Astrocyte (in vitro differentiated cells and primary cell): ENCODE measurements at regions not wholly inside any gene's neighbourhood (a gene's known extent, or its start where the extent isn't known, plus 50 kb on each side); places are given as distances from the start of the nearest gene placed in this dataset.

ENCODE experiments used
- DNase-seq: peaks from one replicate; pipeline ENCODE4 v3.0.0-alpha.2; 2010; ENCODE audit warnings: low read depth
- FAIRE-seq: peaks from 2 replicates; lab custom pipeline; 2011; peaks lifted over from hg19 to GRCh38; lab: Jason Lieb, UNC
- H2AFZ ChIP-seq: 2 replicates; pipeline ENCODE4 v1.6.0; 2012; ENCODE audit warnings: low read depth, low read length, inconsistent platforms
- H3K27ac ChIP-seq: 2 replicates; pipeline ENCODE4 v1.5.1; 2011; ENCODE audit warnings: low read depth, low read length, inconsistent platforms
- H3K27me3 ChIP-seq: 2 replicates; pipeline ENCODE4 v1.6.0; 2011; ENCODE audit warnings: low read length, inconsistent platforms; ENCODE audit not compliant: insufficient read depth
- H3K36me3 ChIP-seq: 2 replicates; pipeline ENCODE4 v1.5.1; 2011; ENCODE audit warnings: low read length, inconsistent platforms; ENCODE audit not compliant: insufficient read depth
- H3K4me1 ChIP-seq: 2 replicates; pipeline ENCODE4 v1.5.1; 2011; ENCODE audit warnings: low read length, inconsistent platforms; ENCODE audit not compliant: insufficient read depth
- H3K4me2 ChIP-seq: 2 replicates; pipeline ENCODE4 v1.6.0; 2012; ENCODE audit warnings: low read length, inconsistent platforms
- H3K4me3 ChIP-seq: 2 replicates; pipeline ENCODE4 v1.5.1; 2011; ENCODE audit warnings: low read depth, mild to moderate bottlenecking, low read length, inconsistent platforms; ENCODE audit not compliant: insufficient read depth
- H3K79me2 ChIP-seq: 2 replicates; pipeline ENCODE4 v1.6.0; 2012; ENCODE audit warnings: mild to moderate bottlenecking, low read length, inconsistent platforms; ENCODE audit not compliant: insufficient read depth
- H3K9ac ChIP-seq: 2 replicates; pipeline ENCODE4 v1.6.0; 2012; ENCODE audit warnings: mild to moderate bottlenecking, low read length, inconsistent platforms
- H3K9me3 ChIP-seq: 2 replicates; pipeline ENCODE4 v1.5.1; 2012; ENCODE audit warnings: low read depth, mild to moderate bottlenecking, low read length, inconsistent platforms; ENCODE audit not compliant: insufficient read depth
- H4K20me1 ChIP-seq: 2 replicates; pipeline ENCODE4 v1.6.0; 2012; ENCODE audit warnings: low read length, inconsistent platforms; ENCODE audit not compliant: insufficient read depth
- H3K27ac Mint-ChIP-seq: one replicate; pipeline ENCODE4 v1.8.0; 2021; ENCODE audit warnings: mild to moderate bottlenecking, mixed read lengths; ENCODE audit not compliant: unreplicated experiment
- H3K27me3 Mint-ChIP-seq: one replicate; pipeline ENCODE4 v1.8.0; 2021; ENCODE audit warnings: low read depth, mixed read lengths; ENCODE audit not compliant: unreplicated experiment
- H3K36me3 Mint-ChIP-seq: one replicate; pipeline ENCODE4 v1.8.0; 2021; ENCODE audit warnings: low read depth, mixed read lengths; ENCODE audit not compliant: unreplicated experiment
- H3K4me1 Mint-ChIP-seq: one replicate; pipeline ENCODE4 v1.8.0; 2021; ENCODE audit warnings: low read depth, mixed read lengths; ENCODE audit not compliant: unreplicated experiment
- H3K4me3 Mint-ChIP-seq: one replicate; pipeline ENCODE4 v1.8.0; 2021; ENCODE audit warnings: mild to moderate bottlenecking, moderate library complexity, mixed read lengths; ENCODE audit not compliant: unreplicated experiment
- H3K9me3 Mint-ChIP-seq: one replicate; pipeline ENCODE4 v1.8.0; 2021; ENCODE audit warnings: mild to moderate bottlenecking, mixed read lengths; ENCODE audit not compliant: unreplicated experiment
- EZH2 ChIP-seq: IDR thresholded peaks from 2 replicates; pipeline ENCODE4 v1.6.1; 2012; ENCODE audit warnings: mild to moderate bottlenecking, low read length, inconsistent platforms; ENCODE audit not compliant: insufficient read depth
- TF ChIP-seq, protein P1 (sequence below): IDR thresholded peaks from 2 replicates; pipeline ENCODE4 v1.5.1; 2011; ENCODE audit warnings: low read depth, mild to moderate bottlenecking, inconsistent platforms, low read length, moderate library complexity; ENCODE audit not compliant: insufficient read depth

DNA sequence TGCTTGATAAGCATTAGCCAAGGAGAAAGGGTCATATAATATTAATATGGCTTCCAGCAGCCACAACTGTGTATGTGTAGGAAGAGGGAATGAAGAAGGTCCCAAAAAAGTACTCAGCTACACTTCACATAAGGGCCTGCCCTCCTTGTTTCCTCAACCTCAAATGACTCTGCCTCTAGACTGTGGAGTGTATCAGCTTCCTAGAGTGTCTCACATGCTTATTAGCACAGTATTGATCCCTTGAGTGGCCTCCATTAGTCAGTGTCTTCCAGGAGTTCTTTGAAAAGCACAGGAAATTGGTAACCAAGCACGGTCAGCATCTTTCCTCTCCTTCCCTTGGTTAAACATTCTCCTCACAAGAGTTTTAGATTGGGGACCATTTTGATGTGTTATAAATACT, 190.4 kb upstream of the ATP10B start:
- Mint-ChIP-seq H3K36me3 (no peaks in the 10 kb centered on the region), H3K9me3 (no peaks in the 10 kb centered on the region), H3K4me3 (no peak overlapping the region), H3K4me1 (peaks cover 2% of the 10 kb centered on the region), H3K27ac (no peak overlapping the region), H3K27me3 (no peaks in the 10 kb centered on the region)
- TF ChIP-seq, protein P1, sequence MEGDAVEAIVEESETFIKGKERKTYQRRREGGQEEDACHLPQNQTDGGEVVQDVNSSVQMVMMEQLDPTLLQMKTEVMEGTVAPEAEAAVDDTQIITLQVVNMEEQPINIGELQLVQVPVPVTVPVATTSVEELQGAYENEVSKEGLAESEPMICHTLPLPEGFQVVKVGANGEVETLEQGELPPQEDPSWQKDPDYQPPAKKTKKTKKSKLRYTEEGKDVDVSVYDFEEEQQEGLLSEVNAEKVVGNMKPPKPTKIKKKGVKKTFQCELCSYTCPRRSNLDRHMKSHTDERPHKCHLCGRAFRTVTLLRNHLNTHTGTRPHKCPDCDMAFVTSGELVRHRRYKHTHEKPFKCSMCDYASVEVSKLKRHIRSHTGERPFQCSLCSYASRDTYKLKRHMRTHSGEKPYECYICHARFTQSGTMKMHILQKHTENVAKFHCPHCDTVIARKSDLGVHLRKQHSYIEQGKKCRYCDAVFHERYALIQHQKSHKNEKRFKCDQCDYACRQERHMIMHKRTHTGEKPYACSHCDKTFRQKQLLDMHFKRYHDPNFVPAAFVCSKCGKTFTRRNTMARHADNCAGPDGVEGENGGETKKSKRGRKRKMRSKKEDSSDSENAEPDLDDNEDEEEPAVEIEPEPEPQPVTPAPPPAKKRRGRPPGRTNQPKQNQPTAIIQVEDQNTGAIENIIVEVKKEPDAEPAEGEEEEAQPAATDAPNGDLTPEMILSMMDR: no peak
- no peak for TF ChIP-seq EZH2
- FAIRE-seq: no peak
- Histone ChIP-seq H3K4me1 (no peaks in the 10 kb centered on the region), H4K20me1 (no peaks in the 10 kb centered on the region), H3K79me2 (no peaks in the 10 kb centered on the region), H3K4me3 (no peak overlapping the region), H3K27ac (no peak overlapping the region), H2AFZ (no peak overlapping the region), H3K4me2 (no peak overlapping the region), H3K9me3 (no peaks in the 10 kb centered on the region), H3K9ac (no peak overlapping the region), H3K36me3 (no peaks in the 10 kb centered on the region), H3K27me3 (no peaks in the 10 kb centered on the region)
- DNase-seq: no peak

DNA sequence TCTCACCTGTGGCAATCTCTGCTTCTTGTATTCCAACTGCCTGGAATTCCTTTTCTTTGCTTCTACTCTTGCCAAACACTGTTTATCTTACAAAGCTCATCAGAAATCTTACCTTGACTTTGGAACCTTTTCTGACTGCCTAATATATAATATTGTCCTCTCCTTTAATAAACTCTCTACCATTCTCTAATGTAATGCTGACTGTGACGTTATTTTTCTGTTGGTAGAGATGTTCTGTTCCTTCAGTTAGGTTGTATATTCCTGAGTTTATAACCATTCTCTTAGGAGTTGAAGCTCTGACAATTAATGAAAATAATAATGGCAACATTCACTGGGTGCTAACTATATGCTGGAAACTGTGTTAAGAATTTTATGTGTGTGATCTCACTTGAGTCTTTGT, 188.8 kb upstream of the ATP10B start:
- Mint-ChIP-seq H3K36me3 (no peaks in the 10 kb centered on the region), H3K27me3 (no peaks in the 10 kb centered on the region), H3K4me1 (peaks cover 2% of the 10 kb centered on the region), H3K4me3 (no peak overlapping the region), H3K9me3 (no peaks in the 10 kb centered on the region), H3K27ac (no peak overlapping the region)
- H3K9ac ChIP-seq: no peak overlapping the region
- no peak overlapping the region for H2AFZ ChIP-seq
- no peaks in the 10 kb centered on the region for H3K36me3 ChIP-seq
- no peaks in the 10 kb centered on the region for H4K20me1 ChIP-seq
- no peak for FAIRE-seq
- DNase-seq: no peak
- no peaks in the 10 kb centered on the region for H3K9me3 ChIP-seq
- H3K4me1 ChIP-seq: no peaks in the 10 kb centered on the region
- H3K27me3 ChIP-seq: no peaks in the 10 kb centered on the region
- H3K4me2 ChIP-seq: no peak overlapping the region
- no peak overlapping the region for H3K27ac ChIP-seq
- no peaks in the 10 kb centered on the region for H3K79me2 ChIP-seq
- TF ChIP-seq EZH2: no peak
- TF ChIP-seq, protein P1: no peak
- no peak overlapping the region for H3K4me3 ChIP-seq

DNA sequence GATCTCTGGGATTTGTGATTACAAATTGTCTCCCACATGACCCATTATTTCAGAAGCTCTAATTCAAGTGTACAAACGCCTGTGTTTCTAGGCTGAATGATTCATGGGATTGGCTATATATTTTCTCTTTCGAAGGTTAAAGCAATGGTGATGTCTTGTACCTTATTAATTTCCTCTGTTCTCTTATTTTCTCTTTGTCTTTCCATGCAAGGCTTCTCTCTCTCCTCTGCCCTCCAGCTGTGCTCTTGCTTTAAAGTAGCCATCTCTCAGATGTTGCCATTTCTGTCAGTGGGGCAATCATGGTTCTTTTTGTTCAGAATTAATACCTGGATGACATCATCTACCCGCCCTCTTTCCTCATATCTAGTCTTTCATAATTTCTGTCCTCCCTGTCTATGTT, 184.3 kb upstream of the ATP10B start:
- Mint-ChIP-seq H3K36me3 (no peaks in the 10 kb centered on the region), H3K27me3 (peaks cover 6% of the 10 kb centered on the region), H3K4me3 (no peak overlapping the region), H3K9me3 (no peaks in the 10 kb centered on the region), H3K4me1 (no peaks in the 10 kb centered on the region), H3K27ac (no peak overlapping the region)
- Histone ChIP-seq H3K27me3 (no peaks in the 10 kb centered on the region), H3K4me3 (no peak overlapping the region), H4K20me1 (no peaks in the 10 kb centered on the region), H3K4me2 (no peak overlapping the region), H3K9ac (no peak overlapping the region), H3K79me2 (no peaks in the 10 kb centered on the region), H3K4me1 (no peaks in the 10 kb centered on the region), H3K27ac (no peak overlapping the region), H3K9me3 (no peaks in the 10 kb centered on the region), H2AFZ (no peak overlapping the region), H3K36me3 (no peaks in the 10 kb centered on the region)
- TF ChIP-seq, protein P1: no peak
- no peak for TF ChIP-seq EZH2
- FAIRE-seq (no peak), DNase-seq (no peak)
